GM18499 (cell line): ENCODE measurements at regions not wholly inside any gene's neighbourhood (a gene's known extent, or its start where the extent isn't known, plus 50 kb on each side); places are given as distances from the start of the nearest gene placed in this dataset.
"Not testable (repeated sequence)": the region's sequence is repeated elsewhere in the genome, so short reads cannot be mapped to it uniquely, and the experiment has no call there.

ENCODE experiments used
- ATAC-seq: cut with Tn5 transposase; IDR thresholded peaks from one replicate; pipeline ENCODE4 v1.9.1; 2021; ENCODE audit warnings: moderate number of reproducible peaks; ENCODE audit not compliant: insufficient read depth, unreplicated experiment

GRCh38 chr7:17552373-17552772, 253.9 kb downstream of the AHR start:
- no peak for ATAC-seq

- ATAC-seq = no peak
These were observed 254.5 kb downstream of the AHR start for GRCh38 chr7:17552952-17553351.

- no peak for ATAC-seq
These were observed 256.0 kb downstream of the AHR start for GRCh38 chr7:17554341-17555015.

GRCh38 chr7:17556247-17556956, 257.9 kb downstream of the AHR start:
- no peak for ATAC-seq

GRCh38 chr7:17557251-17557671, 258.8 kb downstream of the AHR start:
- no peak for ATAC-seq

GRCh38 chr7:17558135-17558534, 259.7 kb downstream of the AHR start:
- ATAC-seq = no peak

GRCh38 chr7:17558558-17559332, 260.3 kb downstream of the AHR start:
- ATAC-seq = no peak

- ATAC-seq = no peak
These were observed 260.9 kb downstream of the AHR start for GRCh38 chr7:17559388-17559787.

- no peak for ATAC-seq
These were observed 262.1 kb downstream of the AHR start for GRCh38 chr7:17560516-17560915.

- no peak for ATAC-seq
These were observed 262.5 kb downstream of the AHR start for GRCh38 chr7:17560966-17561365.

- ATAC-seq = no peak
These were observed 266.3 kb downstream of the AHR start for GRCh38 chr7:17564678-17565212.

- ATAC-seq = no peak
These were observed 281.7 kb downstream of the AHR start for GRCh38 chr7:17580141-17580540.

GRCh38 chr7:17580856-17581255, 282.4 kb downstream of the AHR start:
- no peak for ATAC-seq

- ATAC-seq = no peak
These were observed 282.8 kb downstream of the AHR start for GRCh38 chr7:17581301-17581700.

- not testable (repeated sequence) for ATAC-seq
These were observed 284.2 kb downstream of the AHR start for GRCh38 chr7:17582696-17583095.

GRCh38 chr7:17583786-17584185, 285.3 kb downstream of the AHR start:
- no peak for ATAC-seq

GRCh38 chr7:17584822-17585221, 286.4 kb downstream of the AHR start:
- no peak for ATAC-seq

- ATAC-seq = no peak
These were observed 288.3 kb downstream of the AHR start for GRCh38 chr7:17586711-17587110.

GRCh38 chr7:17588730-17589129, 290.3 kb downstream of the AHR start:
- no peak for ATAC-seq

- ATAC-seq = no peak
These were observed 291.2 kb downstream of the AHR start for GRCh38 chr7:17589671-17590070.

GRCh38 chr7:17590221-17590620, 291.8 kb downstream of the AHR start:
- ATAC-seq = no peak
